ENCODE measurements at regions not wholly inside any gene's neighbourhood (a gene's known extent, or its start where the extent isn't known, plus 50 kb on each side); places are given as distances from the start of the nearest gene placed in this dataset.

DNA sequence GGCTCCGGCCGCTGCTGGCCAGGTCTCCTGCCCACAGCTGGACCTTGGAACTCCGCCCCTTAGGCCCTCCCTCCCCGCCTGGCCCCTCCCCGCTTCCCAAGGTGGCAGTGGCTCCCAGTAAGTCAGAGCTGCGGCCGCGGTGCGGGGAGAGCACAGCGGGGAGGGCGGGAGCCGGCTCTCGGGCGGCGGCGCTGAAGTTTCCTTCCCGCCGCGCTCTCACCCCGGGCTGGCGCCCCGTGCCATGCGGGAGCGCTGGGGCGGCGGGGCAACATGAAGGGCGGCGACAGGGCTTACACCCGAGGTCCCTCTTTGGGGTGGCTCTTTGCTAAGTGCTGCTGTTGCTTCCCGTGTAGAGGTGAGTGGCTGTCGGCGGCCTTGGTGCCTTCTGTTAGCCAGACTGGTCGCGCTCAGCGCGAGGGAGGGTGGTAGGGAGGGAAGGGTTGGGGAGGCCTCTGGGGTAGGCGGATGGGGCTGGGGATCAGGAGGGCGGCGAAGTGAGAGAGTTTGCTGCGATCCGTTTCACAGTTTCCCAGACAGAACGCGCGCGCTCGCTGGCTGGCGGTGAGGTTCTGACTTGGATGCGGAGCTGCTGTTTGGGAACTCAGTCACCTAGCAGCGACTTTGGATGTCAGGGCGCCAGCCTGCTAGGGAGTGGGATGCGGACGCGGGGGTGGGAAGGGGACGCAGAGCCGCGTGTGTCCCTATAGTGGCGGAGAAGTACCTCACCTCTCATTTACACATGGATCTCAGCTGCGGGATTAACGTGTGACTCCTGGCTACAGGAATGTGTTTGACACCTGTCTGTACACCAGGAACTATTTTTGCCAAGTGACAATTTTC is 145.5 kb upstream of the UMPS start (continued):
- TF ChIP-seq, protein P1, sequence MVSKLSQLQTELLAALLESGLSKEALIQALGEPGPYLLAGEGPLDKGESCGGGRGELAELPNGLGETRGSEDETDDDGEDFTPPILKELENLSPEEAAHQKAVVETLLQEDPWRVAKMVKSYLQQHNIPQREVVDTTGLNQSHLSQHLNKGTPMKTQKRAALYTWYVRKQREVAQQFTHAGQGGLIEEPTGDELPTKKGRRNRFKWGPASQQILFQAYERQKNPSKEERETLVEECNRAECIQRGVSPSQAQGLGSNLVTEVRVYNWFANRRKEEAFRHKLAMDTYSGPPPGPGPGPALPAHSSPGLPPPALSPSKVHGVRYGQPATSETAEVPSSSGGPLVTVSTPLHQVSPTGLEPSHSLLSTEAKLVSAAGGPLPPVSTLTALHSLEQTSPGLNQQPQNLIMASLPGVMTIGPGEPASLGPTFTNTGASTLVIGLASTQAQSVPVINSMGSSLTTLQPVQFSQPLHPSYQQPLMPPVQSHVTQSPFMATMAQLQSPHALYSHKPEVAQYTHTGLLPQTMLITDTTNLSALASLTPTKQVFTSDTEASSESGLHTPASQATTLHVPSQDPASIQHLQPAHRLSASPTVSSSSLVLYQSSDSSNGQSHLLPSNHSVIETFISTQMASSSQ (IDR thresholded peaks at IDR 0.05; ENCODE audit: low read depth) = no peak
- TF ChIP-seq, protein P1 (CRISPR knock-in tag; IDR thresholded peaks at IDR 0.05; ENCODE audit: borderline replicate concordance) = peak; percentile 52; the same call in 1 of the 2 replicates
- TF ChIP-seq NR3C1 (CRISPR knock-in tag; IDR thresholded peaks at IDR 0.05) (no peak), YY1 (IDR thresholded peaks at IDR 0.05; ENCODE audit: insufficient read depth, insufficient replicate concordance, low read depth, low read length) (peak; percentile 59), FOXK2 (IDR thresholded peaks at IDR 0.05) (no peak), LCORL (IDR thresholded peaks at IDR 0.05) (no peak), LCORL (CRISPR knock-in tag; IDR thresholded peaks at IDR 0.05) (no peak; the same call in 1 of the 2 replicates), NFKB2 (CRISPR knock-in tag; IDR thresholded peaks at IDR 0.05; ENCODE audit: borderline replicate concordance) (peak; percentile 65; the same call in 1 of the 2 replicates), SMARCE1 (IDR thresholded peaks at IDR 0.05; ENCODE audit: borderline replicate concordance) (no peak), ZNF703 (CRISPR knock-in tag; IDR thresholded peaks at IDR 0.05; ENCODE audit: borderline replicate concordance) (0 out of 2 replicates have a peak, but pooled peaks have one; percentile 47), ZNF558 (CRISPR knock-in tag; IDR thresholded peaks at IDR 0.05; ENCODE audit: borderline replicate concordance) (no peak; the same call in 1 of the 2 replicates), HMGA1 (CRISPR knock-in tag; conservative IDR thresholded peaks at IDR 0.05) (no peak), TEAD2 (CRISPR knock-in tag; IDR thresholded peaks at IDR 0.05) (no peak), SRSF9 (IDR thresholded peaks at IDR 0.05; ENCODE audit: borderline replicate concordance, insufficient read depth, low read depth, low read length, poor library complexity, severe bottlenecking) (no peak), HNF4G (IDR thresholded peaks at IDR 0.05; ENCODE audit: borderline replicate concordance, low read depth, low read length) (no peak), HNF4G (CRISPR knock-in tag; IDR thresholded peaks at IDR 0.05; ENCODE audit: borderline replicate concordance, low read depth) (no peak)
- TF ChIP-seq, protein P2, sequence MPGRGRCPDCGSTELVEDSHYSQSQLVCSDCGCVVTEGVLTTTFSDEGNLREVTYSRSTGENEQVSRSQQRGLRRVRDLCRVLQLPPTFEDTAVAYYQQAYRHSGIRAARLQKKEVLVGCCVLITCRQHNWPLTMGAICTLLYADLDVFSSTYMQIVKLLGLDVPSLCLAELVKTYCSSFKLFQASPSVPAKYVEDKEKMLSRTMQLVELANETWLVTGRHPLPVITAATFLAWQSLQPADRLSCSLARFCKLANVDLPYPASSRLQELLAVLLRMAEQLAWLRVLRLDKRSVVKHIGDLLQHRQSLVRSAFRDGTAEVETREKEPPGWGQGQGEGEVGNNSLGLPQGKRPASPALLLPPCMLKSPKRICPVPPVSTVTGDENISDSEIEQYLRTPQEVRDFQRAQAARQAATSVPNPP (CRISPR knock-in tag; IDR thresholded peaks at IDR 0.05) = no peak
- TF ChIP-seq, protein P3, sequence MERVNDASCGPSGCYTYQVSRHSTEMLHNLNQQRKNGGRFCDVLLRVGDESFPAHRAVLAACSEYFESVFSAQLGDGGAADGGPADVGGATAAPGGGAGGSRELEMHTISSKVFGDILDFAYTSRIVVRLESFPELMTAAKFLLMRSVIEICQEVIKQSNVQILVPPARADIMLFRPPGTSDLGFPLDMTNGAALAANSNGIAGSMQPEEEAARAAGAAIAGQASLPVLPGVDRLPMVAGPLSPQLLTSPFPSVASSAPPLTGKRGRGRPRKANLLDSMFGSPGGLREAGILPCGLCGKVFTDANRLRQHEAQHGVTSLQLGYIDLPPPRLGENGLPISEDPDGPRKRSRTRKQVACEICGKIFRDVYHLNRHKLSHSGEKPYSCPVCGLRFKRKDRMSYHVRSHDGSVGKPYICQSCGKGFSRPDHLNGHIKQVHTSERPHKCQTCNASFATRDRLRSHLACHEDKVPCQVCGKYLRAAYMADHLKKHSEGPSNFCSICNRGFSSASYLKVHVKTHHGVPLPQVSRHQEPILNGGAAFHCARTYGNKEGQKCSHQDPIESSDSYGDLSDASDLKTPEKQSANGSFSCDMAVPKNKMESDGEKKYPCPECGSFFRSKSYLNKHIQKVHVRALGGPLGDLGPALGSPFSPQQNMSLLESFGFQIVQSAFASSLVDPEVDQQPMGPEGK (CRISPR knock-in tag; IDR thresholded peaks at IDR 0.05) = peak; percentile 67
- TF ChIP-seq, protein P4, sequence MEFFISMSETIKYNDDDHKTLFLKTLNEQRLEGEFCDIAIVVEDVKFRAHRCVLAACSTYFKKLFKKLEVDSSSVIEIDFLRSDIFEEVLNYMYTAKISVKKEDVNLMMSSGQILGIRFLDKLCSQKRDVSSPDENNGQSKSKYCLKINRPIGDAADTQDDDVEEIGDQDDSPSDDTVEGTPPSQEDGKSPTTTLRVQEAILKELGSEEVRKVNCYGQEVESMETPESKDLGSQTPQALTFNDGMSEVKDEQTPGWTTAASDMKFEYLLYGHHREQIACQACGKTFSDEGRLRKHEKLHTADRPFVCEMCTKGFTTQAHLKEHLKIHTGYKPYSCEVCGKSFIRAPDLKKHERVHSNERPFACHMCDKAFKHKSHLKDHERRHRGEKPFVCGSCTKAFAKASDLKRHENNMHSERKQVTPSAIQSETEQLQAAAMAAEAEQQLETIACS (CRISPR knock-in tag; IDR thresholded peaks at IDR 0.05) = no peak
- TF ChIP-seq, protein P5, sequence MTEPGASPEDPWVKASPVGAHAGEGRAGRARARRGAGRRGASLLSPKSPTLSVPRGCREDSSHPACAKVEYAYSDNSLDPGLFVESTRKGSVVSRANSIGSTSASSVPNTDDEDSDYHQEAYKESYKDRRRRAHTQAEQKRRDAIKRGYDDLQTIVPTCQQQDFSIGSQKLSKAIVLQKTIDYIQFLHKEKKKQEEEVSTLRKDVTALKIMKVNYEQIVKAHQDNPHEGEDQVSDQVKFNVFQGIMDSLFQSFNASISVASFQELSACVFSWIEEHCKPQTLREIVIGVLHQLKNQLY (CRISPR knock-in tag; IDR thresholded peaks at IDR 0.05) = no peak

All from HepG2 (cell line).